B cell (primary cell): ENCODE measurements at regions not wholly inside any gene's neighbourhood (a gene's known extent, or its start where the extent isn't known, plus 50 kb on each side); places are given as distances from the start of the nearest gene placed in this dataset.

ENCODE experiments used
- EZH2 ChIP-seq: IDR thresholded peaks from 2 replicates; pipeline ENCODE4 v1.6.1; 2012; ENCODE audit warnings: borderline replicate concordance, low read depth, mild to moderate bottlenecking, moderate library complexity, low read length; ENCODE audit not compliant: insufficient read depth, poor library complexity, severe bottlenecking
- TF ChIP-seq, protein P1 (sequence below): fragments of 200-600 bp; IDR thresholded peaks from one replicate; pipeline ENCODE4 v1.8.0; 2022; ENCODE audit warnings: antibody characterized with exemption, mild to moderate bottlenecking

GRCh38 chr3:7813365-7813764, 688.3 kb upstream of the LMCD1 start:
- TF ChIP-seq, protein P1, sequence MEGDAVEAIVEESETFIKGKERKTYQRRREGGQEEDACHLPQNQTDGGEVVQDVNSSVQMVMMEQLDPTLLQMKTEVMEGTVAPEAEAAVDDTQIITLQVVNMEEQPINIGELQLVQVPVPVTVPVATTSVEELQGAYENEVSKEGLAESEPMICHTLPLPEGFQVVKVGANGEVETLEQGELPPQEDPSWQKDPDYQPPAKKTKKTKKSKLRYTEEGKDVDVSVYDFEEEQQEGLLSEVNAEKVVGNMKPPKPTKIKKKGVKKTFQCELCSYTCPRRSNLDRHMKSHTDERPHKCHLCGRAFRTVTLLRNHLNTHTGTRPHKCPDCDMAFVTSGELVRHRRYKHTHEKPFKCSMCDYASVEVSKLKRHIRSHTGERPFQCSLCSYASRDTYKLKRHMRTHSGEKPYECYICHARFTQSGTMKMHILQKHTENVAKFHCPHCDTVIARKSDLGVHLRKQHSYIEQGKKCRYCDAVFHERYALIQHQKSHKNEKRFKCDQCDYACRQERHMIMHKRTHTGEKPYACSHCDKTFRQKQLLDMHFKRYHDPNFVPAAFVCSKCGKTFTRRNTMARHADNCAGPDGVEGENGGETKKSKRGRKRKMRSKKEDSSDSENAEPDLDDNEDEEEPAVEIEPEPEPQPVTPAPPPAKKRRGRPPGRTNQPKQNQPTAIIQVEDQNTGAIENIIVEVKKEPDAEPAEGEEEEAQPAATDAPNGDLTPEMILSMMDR: no peak
- TF ChIP-seq EZH2: no peak
